ENCODE measurements at regions not wholly inside any gene's neighbourhood (a gene's known extent, or its start where the extent isn't known, plus 50 kb on each side); places are given as distances from the start of the nearest gene placed in this dataset.

DNA sequence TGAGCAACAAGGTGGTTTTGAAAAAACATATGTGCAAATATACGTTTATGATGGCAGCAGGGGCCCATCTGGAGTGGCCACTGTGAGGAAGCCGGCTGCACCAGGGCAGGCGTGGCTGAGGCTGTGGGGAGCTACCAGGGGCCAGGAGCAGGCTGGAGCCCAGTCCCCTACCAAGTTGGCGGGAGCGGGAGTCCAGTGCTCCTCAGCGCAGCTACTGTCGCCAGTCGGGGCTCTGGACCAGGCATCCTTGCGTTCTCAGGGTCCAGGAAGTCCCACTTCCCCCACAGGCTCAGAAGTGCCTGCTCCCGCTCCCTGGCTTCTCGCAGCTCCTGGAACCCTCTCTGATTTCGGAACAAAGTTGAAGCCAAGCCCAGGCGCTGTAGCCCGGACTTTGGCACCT lies 1377.5 kb upstream of the FLRT2 start:
- TF ChIP-seq, protein P1, sequence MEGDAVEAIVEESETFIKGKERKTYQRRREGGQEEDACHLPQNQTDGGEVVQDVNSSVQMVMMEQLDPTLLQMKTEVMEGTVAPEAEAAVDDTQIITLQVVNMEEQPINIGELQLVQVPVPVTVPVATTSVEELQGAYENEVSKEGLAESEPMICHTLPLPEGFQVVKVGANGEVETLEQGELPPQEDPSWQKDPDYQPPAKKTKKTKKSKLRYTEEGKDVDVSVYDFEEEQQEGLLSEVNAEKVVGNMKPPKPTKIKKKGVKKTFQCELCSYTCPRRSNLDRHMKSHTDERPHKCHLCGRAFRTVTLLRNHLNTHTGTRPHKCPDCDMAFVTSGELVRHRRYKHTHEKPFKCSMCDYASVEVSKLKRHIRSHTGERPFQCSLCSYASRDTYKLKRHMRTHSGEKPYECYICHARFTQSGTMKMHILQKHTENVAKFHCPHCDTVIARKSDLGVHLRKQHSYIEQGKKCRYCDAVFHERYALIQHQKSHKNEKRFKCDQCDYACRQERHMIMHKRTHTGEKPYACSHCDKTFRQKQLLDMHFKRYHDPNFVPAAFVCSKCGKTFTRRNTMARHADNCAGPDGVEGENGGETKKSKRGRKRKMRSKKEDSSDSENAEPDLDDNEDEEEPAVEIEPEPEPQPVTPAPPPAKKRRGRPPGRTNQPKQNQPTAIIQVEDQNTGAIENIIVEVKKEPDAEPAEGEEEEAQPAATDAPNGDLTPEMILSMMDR (IDR thresholded peaks at IDR 0.05), result no peak
- ATAC-seq (no peak), DNase-seq (no peak)
- Histone ChIP-seq H3K27me3 (no peaks in the 10 kb centered on the region), H3K4me1 (no peaks in the 10 kb centered on the region), H3K36me3 (no peaks in the 10 kb centered on the region), H3K4me3 (no peak overlapping the region), H3K27ac (no peak overlapping the region), H3K9me3 (no peaks in the 10 kb centered on the region)
- intact Hi-C loops (cut with DNase I), result no loop called here

- no peak overlapping the region for H3K4me3 ChIP-seq
- H3K4me1 ChIP-seq, result no peaks in the 10 kb centered on the region
- TF ChIP-seq, protein P1 (IDR thresholded peaks at IDR 0.05), result no peak
- DNase-seq (no peak), ATAC-seq (no peak)
- no peak overlapping the region for H3K27ac ChIP-seq
- no peaks in the 10 kb centered on the region for H3K9me3 ChIP-seq
- no peaks in the 10 kb centered on the region for H3K27me3 ChIP-seq
- intact Hi-C loops (cut with DNase I), result no loop called here
- no peaks in the 10 kb centered on the region for H3K36me3 ChIP-seq
These were observed 1367.3 kb upstream of the FLRT2 start for GRCh38 chr14:84162633-84163032.

DNA sequence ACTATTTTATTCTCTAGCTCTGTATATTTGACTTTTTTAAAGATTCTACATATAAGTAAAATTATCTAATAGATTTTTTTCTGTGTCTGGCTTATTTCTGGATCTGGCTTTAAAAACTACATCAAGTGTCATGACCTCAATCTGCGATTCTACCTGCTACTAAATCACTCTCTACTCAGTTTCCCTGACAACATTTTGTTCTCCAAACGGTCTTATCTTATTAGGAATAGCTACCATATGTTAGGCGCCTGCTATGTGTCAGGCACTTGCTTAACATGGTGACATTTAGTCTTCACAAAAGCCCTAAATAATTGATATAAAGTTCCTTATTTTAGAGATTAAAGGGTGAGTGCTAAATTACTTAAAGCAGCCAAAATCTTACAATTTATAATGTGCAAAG lies 1362.9 kb upstream of the FLRT2 start:
- Histone ChIP-seq H3K27me3 (no peaks in the 10 kb centered on the region), H3K9me3 (no peaks in the 10 kb centered on the region), H3K4me3 (no peak overlapping the region), H3K4me1 (no peaks in the 10 kb centered on the region), H3K27ac (no peak overlapping the region), H3K36me3 (no peaks in the 10 kb centered on the region)
- no peak for DNase-seq
- intact Hi-C loops (cut with DNase I), result no loop called here
- ATAC-seq, result no peak
- TF ChIP-seq, protein P1 (IDR thresholded peaks at IDR 0.05), result no peak

- Histone ChIP-seq H3K9me3 (no peaks in the 10 kb centered on the region), H3K27me3 (no peaks in the 10 kb centered on the region), H3K36me3 (no peaks in the 10 kb centered on the region), H3K4me1 (no peaks in the 10 kb centered on the region), H3K27ac (no peak overlapping the region), H3K4me3 (no peak overlapping the region)
- DNase-seq (no peak), ATAC-seq (no peak)
- intact Hi-C loops (cut with DNase I), result no loop called here
- TF ChIP-seq, protein P1 (IDR thresholded peaks at IDR 0.05), result no peak
These were observed 1349.6 kb upstream of the FLRT2 start for GRCh38 chr14:84180336-84180735.

DNA sequence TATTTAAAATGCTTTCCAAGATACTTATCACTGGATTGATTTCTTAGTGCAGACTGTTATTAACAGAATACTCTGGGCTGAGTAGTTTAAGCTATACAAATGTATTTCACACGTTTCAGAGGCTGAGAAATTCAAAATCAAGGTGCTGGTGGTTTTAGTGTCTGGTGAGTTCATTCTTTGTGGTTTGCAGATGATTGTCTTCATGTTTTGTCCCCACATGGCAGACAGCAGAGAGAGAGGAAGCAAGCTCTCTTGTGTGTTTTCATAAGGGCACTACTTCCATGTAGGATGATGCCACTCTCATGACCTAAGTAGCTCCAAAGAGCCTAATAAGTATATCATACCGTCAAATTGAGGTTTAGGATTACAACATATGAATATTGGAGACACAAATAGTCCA lies 1348.9 kb upstream of the FLRT2 start:
- TF ChIP-seq, protein P1 (IDR thresholded peaks at IDR 0.05), result no peak
- Histone ChIP-seq H3K9me3 (no peaks in the 10 kb centered on the region), H3K27ac (no peak overlapping the region), H3K4me3 (no peak overlapping the region), H3K4me1 (no peaks in the 10 kb centered on the region), H3K27me3 (no peaks in the 10 kb centered on the region), H3K36me3 (no peaks in the 10 kb centered on the region)
- intact Hi-C loops (cut with DNase I), result no loop called here
- DNase-seq (no peak), ATAC-seq (no peak)

- Histone ChIP-seq H3K36me3 (no peaks in the 10 kb centered on the region), H3K9me3 (no peaks in the 10 kb centered on the region), H3K27ac (no peak overlapping the region), H3K4me1 (no peaks in the 10 kb centered on the region), H3K27me3 (no peaks in the 10 kb centered on the region), H3K4me3 (no peak overlapping the region)
- TF ChIP-seq, protein P1 (IDR thresholded peaks at IDR 0.05), result no peak
- DNase-seq (no peak), ATAC-seq (no peak)
- intact Hi-C loops (cut with DNase I), result no loop called here
These were observed 1334.4 kb upstream of the FLRT2 start for GRCh38 chr14:84195514-84195913.
